KMS-11 (cell line): ENCODE measurements at regions not wholly inside any gene's neighbourhood (a gene's known extent, or its start where the extent isn't known, plus 50 kb on each side); places are given as distances from the start of the nearest gene placed in this dataset.
"Not testable (repeated sequence)": the region's sequence is repeated elsewhere in the genome, so short reads cannot be mapped to it uniquely, and the experiment has no call there.

ENCODE experiments used
- H2AFZ ChIP-seq: fragments of 200-600 bp; sonication (generic); 2 replicates; pipeline ENCODE4 v1.6.1; 2016; ENCODE audit warnings: antibody characterized with exemption, mixed run types, low read depth
- H3K27ac ChIP-seq: fragments of 200-600 bp; sonication (generic); 2 replicates; pipeline ENCODE4 v1.6.1; 2016; ENCODE audit warnings: mild to moderate bottlenecking, mixed run types
- H3K27me3 ChIP-seq: fragments of 200-600 bp; sonication (generic); 2 replicates; pipeline ENCODE4 v1.6.1; 2017; ENCODE audit warnings: mild to moderate bottlenecking, low read depth, mixed run types, moderate library complexity; ENCODE audit not compliant: insufficient read depth
- H3K36me3 ChIP-seq: fragments of 200-600 bp; sonication (generic); 2 replicates; pipeline ENCODE4 v1.6.1; 2017; ENCODE audit warnings: mild to moderate bottlenecking, mixed run types; ENCODE audit not compliant: insufficient read depth
- H3K4me1 ChIP-seq: fragments of 200-600 bp; sonication (generic); 2 replicates; pipeline ENCODE4 v1.6.1; 2016; ENCODE audit warnings: mild to moderate bottlenecking, low read depth, mixed run types; ENCODE audit not compliant: poor library complexity, severe bottlenecking
- H3K4me2 ChIP-seq: fragments of 200-600 bp; sonication (generic); 2 replicates; pipeline ENCODE4 v1.7.0; 2016; ENCODE audit warnings: mild to moderate bottlenecking, mixed run types
- H3K4me3 ChIP-seq: fragments of 200-600 bp; sonication (generic); IDR thresholded peaks from 2 replicates; pipeline ENCODE4 v1.6.1; 2017; ENCODE audit warnings: low read depth, low read length, mixed read lengths; ENCODE audit not compliant: insufficient read depth
- H3K79me2 ChIP-seq: fragments of 200-600 bp; sonication (generic); 2 replicates; pipeline ENCODE4 v1.6.1; 2016; ENCODE audit warnings: low read depth, mixed run types; ENCODE audit not compliant: insufficient read depth
- H3K9ac ChIP-seq: fragments of 200-600 bp; sonication (generic); 2 replicates; pipeline ENCODE4 v1.6.1; 2016; ENCODE audit warnings: mild to moderate bottlenecking, mixed run types
- H4K20me1 ChIP-seq: fragments of 200-600 bp; sonication (generic); 2 replicates; pipeline ENCODE4 v1.6.1; 2016; ENCODE audit warnings: mild to moderate bottlenecking, mixed run types; ENCODE audit not compliant: insufficient read depth
- CTCF ChIP-seq: fragments of 200-600 bp; sonication (generic); conservative IDR thresholded peaks from 2 replicates; pipeline ENCODE4 v1.6.1; 2017; ENCODE audit warnings: low read depth, mild to moderate bottlenecking, antibody characterized with exemption, low read length, moderate library complexity, mixed read lengths

- Histone ChIP-seq H2AFZ (no peak overlapping the region), H3K79me2 (no peaks in the 10 kb centered on the region), H3K36me3 (no peaks in the 10 kb centered on the region), H3K9ac (no peak overlapping the region), H3K4me2 (no peak overlapping the region), H3K4me1 (no peaks in the 10 kb centered on the region), H4K20me1 (no peaks in the 10 kb centered on the region), H3K27ac (no peak overlapping the region), H3K4me3 (no peak overlapping the region), H3K27me3 (no peaks in the 10 kb centered on the region)
- no peak for TF ChIP-seq CTCF
These were observed 834.7 kb downstream of the RAPGEF2 start for GRCh38 chr4:159937595-159937994.

- H3K4me2 ChIP-seq, H4K20me1 ChIP-seq, H3K27me3 ChIP-seq, H3K4me1 ChIP-seq, H2AFZ ChIP-seq, H3K27ac ChIP-seq, H3K36me3 ChIP-seq, H3K79me2 ChIP-seq, H3K9ac ChIP-seq, H3K4me3 ChIP-seq: not testable (repeated sequence)
These were observed 836.8 kb downstream of the RAPGEF2 start for GRCh38 chr4:159939681-159940080.

DNA sequence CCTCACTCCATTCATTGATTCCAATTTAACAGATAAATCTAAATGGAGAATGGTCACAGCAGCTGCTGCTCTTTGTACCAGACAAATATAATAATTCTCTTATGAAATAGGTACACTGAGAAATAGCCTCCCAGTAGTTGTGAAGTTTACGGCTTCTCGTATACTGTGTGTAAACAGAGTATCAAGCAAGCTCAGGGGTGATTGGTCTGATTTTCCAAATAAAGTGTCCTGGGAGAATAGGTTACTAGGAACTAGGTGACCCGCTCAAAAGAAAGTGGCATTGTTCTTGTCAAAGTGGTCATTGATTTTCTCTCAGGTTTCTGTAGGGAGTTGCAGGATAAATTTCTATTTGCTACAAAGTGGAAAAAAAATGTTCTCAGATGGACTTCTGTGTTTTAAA, 838.2 kb downstream of the RAPGEF2 start:
- H2AFZ ChIP-seq = no peak overlapping the region
- H3K4me1 ChIP-seq = no peaks in the 10 kb centered on the region
- no peaks in the 10 kb centered on the region for H4K20me1 ChIP-seq
- H3K27me3 ChIP-seq = no peaks in the 10 kb centered on the region
- H3K4me2 ChIP-seq = no peak overlapping the region
- H3K36me3 ChIP-seq = no peaks in the 10 kb centered on the region
- no peak overlapping the region for H3K9ac ChIP-seq
- H3K4me3 ChIP-seq = no peak overlapping the region
- no peak for TF ChIP-seq CTCF
- H3K27ac ChIP-seq = no peak overlapping the region
- H3K79me2 ChIP-seq = no peaks in the 10 kb centered on the region

- H3K4me1 ChIP-seq = no peaks in the 10 kb centered on the region
- no peak overlapping the region for H3K9ac ChIP-seq
- H3K36me3 ChIP-seq = no peaks in the 10 kb centered on the region
- H4K20me1 ChIP-seq = no peaks in the 10 kb centered on the region
- H3K4me2 ChIP-seq = no peak overlapping the region
- no peak overlapping the region for H3K4me3 ChIP-seq
- H3K27me3 ChIP-seq = no peaks in the 10 kb centered on the region
- TF ChIP-seq CTCF = no peak
- no peak overlapping the region for H3K27ac ChIP-seq
- H3K79me2 ChIP-seq = no peaks in the 10 kb centered on the region
- no peak overlapping the region for H2AFZ ChIP-seq
These were observed 841.6 kb downstream of the RAPGEF2 start for GRCh38 chr4:159944477-159944876.

DNA sequence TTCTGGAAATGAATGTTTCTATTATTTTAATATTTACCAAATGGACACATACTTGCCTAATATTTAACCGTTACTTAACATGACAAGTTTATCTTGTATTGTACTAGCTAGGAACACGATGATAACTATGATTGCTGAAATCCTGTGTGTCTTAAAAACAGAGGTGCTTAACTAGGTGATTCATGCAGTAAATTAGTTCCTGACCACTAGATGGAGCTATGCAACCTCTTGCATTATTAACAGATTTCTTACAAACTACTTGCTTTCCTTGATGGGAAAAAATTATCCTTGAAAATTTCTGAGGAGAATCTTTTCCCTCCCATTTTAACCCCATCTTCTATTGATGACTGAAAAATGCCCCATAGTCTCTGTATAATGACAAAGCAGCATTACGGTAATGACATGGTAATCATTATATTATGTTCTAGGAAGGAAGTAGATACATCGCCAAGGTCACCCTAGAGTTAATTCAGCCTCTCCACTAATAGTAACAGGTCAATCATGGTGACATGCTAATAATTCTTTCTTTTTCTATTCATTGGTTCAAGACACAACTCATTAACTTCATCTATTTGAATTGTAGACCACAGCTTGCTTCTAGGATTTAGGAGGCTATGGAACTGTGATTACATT, 844.2 kb downstream of the RAPGEF2 start:
- H3K27ac ChIP-seq = no peak overlapping the region
- no peak overlapping the region for H3K4me2 ChIP-seq
- H3K4me1 ChIP-seq = no peaks in the 10 kb centered on the region
- no peak overlapping the region for H3K9ac ChIP-seq
- H3K36me3 ChIP-seq = no peaks in the 10 kb centered on the region
- H3K27me3 ChIP-seq = no peaks in the 10 kb centered on the region
- no peak overlapping the region for H3K4me3 ChIP-seq
- no peak overlapping the region for H2AFZ ChIP-seq
- H3K79me2 ChIP-seq = no peaks in the 10 kb centered on the region
- no peaks in the 10 kb centered on the region for H4K20me1 ChIP-seq
- TF ChIP-seq CTCF = peak; percentile 93
